Activated CD4-positive, alpha-beta T cell treated with anti-CD3 and anti-CD28 coated beads, Interleukin-2, amount 50 U/mL, for 1 hour (primary cell): ENCODE measurements at regions not wholly inside any gene's neighbourhood (a gene's known extent, or its start where the extent isn't known, plus 50 kb on each side); places are given as distances from the start of the nearest gene placed in this dataset.

ENCODE experiments used
- DNase-seq: peaks from one replicate; pipeline ENCODE4 v3.0.0-alpha.2; 2020

GRCh38 chr13:111541345-111541744 lies 220.9 kb downstream of the TEX29 start:
- no peak for DNase-seq

DNA sequence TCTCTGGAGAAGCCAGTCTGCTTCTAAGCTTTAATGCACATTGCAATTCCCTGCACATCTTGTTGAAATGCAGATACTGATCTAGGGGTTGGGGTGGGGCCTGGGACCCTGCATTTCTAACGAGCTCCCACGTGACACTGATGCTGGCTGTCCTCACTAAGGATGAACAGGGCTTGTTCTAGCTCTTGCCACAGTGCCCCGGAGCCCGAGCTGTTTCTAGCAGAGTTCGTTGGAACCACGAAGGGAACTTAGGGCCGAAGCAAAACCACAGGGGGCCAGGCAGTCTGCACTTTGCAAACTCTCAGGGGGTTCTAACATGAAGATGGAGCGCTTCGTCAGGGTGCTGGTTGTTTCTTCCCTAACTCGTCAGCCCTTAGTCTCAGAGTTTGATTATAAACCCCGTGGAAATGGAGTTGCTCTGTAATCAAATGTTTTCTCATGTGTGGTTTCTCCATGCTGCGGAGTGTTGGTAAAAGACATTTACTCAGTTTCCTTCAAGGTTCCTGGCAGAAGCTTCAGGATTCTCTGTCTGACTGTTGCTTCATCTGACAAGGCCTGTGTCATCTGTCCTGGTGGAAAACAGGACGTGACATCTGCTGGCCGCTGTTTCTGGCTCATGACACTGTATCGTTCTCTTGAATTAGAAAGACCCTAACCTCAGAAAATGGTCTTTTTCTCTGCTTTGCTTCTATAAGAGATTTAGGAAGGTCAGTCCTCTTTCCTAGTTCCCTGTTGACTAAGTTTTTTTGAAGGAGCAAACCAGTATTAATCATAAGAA lies 221.5 kb downstream of the TEX29 start:
- DNase-seq: no peak

GRCh38 chr13:111542530-111543341 lies 222.3 kb downstream of the TEX29 start:
- DNase-seq: no peak

GRCh38 chr13:111546921-111547675 lies 226.7 kb downstream of the TEX29 start:
- DNase-seq: no peak

GRCh38 chr13:111547726-111548273 lies 227.4 kb downstream of the TEX29 start:
- no peak for DNase-seq

- no peak for DNase-seq
Measured at GRCh38 chr13:111548301-111548700, 227.9 kb downstream of the TEX29 start.

- no peak for DNase-seq
Measured at GRCh38 chr13:111548805-111549204, 228.4 kb downstream of the TEX29 start.

DNA sequence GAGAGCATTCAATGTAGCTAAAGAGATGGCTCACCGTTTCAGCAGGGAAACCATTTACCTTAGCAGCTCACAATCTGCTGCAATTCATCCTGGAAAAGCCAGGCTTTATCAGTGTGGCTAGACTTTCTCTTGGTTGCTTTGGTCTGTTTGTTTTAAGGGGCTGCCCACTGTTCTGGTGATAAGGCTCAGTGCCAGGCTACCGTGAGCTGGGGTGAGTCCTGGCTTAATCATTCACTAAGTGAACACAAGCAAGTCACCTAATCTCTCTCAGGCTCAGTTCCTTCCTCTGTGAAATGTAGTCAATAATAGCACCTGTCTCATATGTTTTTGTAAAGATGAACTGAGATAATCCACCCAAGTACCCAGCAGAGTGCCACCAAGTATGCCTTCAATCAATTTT lies 229.0 kb downstream of the TEX29 start:
- no peak for DNase-seq

DNA sequence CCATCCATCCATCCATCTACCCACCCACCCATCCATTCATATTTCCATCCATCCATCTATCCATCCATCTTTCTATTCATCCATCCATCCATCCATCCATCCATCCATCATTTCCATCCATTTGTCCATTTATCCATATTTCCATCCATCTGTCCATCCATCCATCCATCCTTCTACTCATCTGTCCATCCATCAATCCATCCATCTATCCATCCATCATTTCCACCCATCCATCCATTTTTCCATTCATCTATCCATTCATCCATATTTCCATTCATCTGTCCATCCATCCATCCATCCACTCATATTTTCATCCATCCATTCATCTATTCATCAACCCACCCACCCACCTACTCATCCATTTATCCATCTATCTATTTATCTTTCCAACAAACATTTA lies 229.6 kb downstream of the TEX29 start:
- DNase-seq: no peak

DNA sequence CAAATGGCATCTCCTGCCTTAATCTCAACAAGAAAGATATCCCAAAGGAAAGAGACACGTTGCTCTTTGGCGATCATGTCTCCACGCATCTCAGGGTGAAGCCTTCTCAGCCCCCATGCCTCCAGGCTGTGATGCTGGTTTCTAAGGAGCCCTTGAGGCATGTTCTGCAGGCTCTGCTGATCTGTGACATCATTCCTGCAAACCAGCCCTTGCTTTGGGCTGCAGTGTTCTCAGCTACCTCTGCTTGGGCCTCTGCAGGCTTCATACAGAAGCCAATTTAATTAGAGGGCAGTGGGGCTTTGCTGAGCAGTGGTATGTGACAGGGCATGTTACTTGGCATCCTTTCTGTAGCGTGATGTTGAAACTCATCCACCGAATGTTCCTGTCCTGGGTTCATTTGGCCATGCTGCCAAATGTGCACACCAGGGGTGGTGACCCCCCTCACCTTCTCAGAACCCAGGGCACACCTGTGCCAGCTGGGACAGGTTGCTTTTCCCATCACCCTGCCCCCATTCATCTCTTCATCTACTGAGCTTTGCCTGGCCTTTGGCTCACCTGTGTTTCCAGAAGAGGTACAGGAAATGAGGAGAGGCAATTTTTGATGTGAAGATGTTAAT lies 230.9 kb downstream of the TEX29 start:
- DNase-seq: no peak

DNA sequence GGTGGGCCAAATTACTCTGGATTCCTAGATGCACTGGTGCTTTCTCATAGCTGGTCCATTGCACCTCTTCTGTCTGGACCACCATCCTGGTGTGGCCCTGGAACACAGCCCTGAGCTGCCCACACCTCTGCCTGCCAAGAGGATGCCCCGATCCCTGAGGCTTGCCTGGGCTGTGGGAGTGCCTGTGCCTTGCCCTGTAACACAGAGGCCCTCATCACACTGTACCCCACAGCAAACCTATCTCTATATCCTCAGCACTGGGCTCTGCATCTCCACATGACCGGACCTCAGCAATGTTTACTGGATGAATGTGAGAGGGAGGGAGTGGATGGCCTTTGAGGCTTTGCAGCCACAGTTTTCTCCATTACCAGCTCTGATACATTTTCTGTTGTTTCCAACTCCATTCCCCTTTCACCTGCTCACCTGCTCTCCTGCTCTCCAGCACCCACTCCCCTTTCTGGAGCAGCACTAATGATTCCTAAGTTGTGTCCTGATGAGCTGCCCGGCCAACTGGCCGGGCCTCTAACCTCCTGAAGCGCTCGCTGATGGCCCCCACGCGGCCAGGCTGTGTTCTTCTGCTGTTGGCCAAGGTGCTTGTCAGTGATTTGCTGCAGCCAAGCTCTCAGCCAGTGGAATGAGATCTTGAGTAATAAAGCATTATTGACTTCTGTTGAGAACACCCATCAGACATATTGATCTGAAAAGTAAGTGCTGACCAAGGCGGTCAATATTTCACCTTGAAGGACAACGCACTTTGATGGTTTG lies 232.6 kb downstream of the TEX29 start:
- DNase-seq: no peak

DNA sequence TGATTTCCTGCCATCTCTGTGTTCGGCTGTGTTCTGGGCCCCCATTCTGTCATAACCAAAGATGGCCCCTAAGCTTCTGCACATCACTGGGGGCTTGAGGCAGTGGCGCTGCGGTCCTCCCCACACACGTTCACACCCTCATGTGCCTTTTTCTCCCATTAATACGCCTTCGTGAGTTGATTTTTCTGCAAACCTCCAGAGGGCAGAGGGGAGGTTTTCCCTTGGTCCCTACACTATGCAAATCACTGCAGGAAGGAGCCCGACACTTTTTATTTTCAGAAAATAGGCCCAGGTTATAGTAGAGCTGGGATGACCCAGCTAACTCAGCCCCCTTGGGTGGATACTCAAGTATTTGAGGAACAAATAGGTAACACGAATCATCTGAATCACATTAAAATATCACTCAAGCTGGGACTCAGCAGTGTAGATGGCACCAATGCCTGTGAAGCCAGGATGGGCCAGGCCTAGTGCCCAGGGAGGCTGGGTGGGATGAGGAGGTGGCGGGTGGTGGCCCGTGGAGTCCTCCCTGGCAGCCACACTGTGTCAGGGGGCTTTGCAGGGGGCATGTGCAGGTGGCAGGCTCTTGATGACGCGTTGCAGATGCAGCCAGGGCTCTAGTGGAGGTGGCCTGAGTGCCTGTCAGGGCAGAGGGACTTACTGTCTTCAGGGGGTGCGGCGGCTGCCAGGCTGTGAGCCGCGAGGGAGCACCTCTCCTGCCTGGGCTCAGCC lies 234.3 kb downstream of the TEX29 start:
- no peak for DNase-seq

- DNase-seq: no peak
Measured at GRCh38 chr13:111555268-111555808, 234.9 kb downstream of the TEX29 start.

DNA sequence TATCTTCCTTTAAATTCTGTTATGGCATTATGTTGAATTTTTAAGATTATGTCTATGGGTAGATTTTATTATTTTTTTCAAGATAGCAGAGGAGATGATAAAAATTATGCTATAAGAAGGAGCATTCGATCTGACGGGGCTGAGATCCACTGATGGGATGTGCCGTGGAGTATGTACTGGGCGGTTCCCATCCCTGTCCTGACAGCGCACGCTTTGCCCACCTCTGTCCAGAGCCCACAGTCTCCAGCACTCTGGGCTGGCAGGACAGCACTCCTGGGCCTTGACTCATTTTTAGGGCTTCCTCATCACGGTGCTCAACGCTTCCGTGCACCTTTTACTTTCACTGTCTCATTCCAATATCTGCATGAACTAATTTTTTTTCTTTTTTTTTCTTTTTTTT lies 235.5 kb downstream of the TEX29 start:
- DNase-seq: no peak

DNA sequence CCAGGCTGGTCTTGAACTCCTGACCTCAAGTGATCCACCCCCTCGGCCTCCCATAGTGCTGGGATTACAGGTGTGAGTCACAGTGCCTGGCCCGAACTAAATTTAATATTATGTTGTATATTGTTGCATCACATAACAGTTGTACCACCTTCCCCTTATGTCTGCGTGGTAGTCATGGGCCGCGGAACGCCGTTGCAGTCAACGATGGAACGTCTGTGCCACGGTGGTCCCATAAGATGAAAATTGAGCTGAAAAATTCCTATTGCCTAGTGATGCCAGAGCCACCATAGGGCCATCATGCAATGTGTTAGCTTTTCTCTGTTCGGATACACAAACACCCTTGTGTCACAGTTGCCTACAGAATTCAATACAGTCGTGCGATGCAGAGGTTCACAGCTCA lies 236.1 kb downstream of the TEX29 start:
- DNase-seq: no peak

GRCh38 chr13:111557921-111558699 lies 237.7 kb downstream of the TEX29 start:
- no peak for DNase-seq

DNA sequence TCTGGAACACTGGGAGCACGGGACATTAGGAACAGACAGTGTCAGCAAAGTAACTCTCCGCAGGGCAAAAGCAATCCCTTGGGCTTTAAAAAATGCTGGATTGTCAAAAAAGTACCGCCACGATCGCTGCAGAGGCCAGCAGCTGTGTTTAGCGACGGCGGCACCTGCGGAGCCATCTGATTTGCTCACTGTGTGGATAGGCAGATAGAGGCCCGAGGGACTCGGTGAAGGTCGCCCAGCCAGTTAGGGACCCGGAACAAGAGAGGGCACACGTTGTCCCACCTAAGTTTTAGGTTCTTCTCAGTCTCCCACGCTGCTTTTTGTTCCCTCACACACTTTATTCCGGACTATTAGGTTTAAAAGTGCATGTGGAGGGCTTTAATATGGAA lies 238.3 kb downstream of the TEX29 start:
- DNase-seq: no peak

DNA sequence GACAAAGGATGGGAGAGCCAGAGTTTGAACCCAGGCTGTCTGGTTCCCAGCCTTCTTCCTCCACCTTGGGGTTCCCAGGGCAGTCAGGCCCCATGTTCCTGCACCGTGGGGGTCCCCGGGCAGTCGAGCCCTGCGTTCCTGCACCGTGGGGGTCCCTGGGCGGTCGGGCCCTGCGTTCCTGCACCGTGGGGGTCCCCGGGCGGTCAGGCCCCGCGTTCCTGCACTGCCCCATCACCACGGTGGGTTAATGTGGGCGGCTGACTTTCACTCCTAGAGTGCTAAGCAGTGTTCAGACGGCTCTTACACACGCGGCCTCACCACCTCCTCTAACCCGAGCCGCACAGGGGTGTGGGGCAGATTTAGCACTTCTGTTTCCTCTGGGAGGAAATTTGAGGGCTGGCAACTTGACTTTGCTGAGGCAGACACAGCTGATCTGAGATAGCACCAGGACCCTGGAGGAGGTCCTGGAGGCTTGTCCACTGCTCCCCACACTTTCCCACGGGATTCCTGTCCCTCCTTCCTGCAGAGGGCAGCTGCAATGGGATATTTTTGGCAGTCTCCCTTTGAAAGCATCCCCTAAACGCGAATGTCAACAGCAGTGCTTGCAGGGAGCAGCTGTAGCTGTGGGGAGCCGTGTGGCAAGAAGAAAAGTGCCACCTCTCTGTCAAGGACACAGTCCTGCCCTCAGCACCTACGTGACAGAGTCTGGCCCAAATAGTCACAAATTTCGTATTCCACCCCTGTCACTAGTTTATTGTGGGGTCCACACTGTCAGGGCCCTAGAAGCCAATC lies 239.4 kb downstream of the TEX29 start:
- DNase-seq: no peak

DNA sequence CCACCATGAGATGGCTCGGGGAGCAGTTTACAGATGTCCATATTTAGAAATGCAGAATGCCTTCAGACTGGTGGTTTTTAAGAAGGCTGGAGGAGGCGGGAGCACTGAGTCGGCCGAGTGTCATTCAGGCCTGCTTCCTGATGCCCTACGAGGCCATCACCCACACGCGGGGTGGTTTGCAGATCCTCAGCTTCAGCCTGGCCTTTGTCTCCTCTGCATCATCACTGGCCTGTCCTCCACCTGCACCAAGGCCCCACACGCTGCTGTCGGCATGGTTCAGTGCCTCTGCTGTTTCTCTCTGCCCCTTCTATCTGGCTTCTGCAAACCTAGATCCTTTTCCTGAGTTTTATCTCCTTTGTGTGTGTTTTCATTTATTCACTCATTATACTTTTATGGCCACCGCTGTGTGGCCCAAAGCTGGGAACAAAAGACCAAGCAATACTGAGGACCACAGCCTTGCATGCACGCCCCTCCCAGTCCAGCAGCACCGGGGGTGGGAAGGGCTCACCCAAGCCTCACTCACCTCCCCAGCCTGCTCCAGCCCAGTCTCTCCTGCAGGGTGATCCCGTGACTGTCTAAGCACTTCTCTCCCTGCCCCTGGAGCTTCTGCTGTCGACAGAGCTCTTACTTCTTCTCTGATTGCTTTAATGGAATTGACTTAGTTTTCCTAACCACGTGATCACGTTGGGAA lies 240.8 kb downstream of the TEX29 start:
- no peak for DNase-seq
